ENCODE measurements at regions not wholly inside any gene's neighbourhood (a gene's known extent, or its start where the extent isn't known, plus 50 kb on each side); places are given as distances from the start of the nearest gene placed in this dataset.
"Not testable (repeated sequence)": the region's sequence is repeated elsewhere in the genome, so short reads cannot be mapped to it uniquely, and the experiment has no call there.

- H3K27me3 ChIP-seq (replicated peaks in 2 of 5; ENCODE audit: control insufficient read depth in 4 of 5, insufficient read depth in 5 of 5, low read length in 4 of 5); H3K36me3 ChIP-seq (ENCODE audit: control insufficient read depth in 4 of 4, insufficient read depth in 4 of 4, low read length in 3 of 4); H3K27ac ChIP-seq (ENCODE audit: insufficient read depth in 1 of 2, low read depth in 1 of 2, low read length in 2 of 2, poor library complexity in 1 of 2, severe bottlenecking in 2 of 2); H3K4me1 ChIP-seq (ENCODE audit: control extremely low read depth in 1 of 4, control insufficient read depth in 4 of 4, insufficient read depth in 4 of 4, low read length in 3 of 4); CTCF ChIA-PET; DNase-seq; POLR2A ChIA-PET; H3K4me3 ChIP-seq (ENCODE audit: control insufficient read depth in 1 of 7, extremely low read depth in 1 of 7, insufficient read depth in 4 of 7, low read depth in 2 of 7, low read length in 6 of 7): not testable (repeated sequence)
- H3K9me3 ChIP-seq (ENCODE audit: control extremely low read depth in 1 of 5, control insufficient read depth in 4 of 5, insufficient read depth in 2 of 5, low read depth in 1 of 5, low read length in 4 of 5): peaks cover 0 to 36% (median 3%) of the 10 kb centered on the region in 5 experiments
Observed at GRCh38 chr11:34713631-34714030, 92.7 kb downstream of the EHF start.
